ENCODE measurements at regions not wholly inside any gene's neighbourhood (a gene's known extent, or its start where the extent isn't known, plus 50 kb on each side); places are given as distances from the start of the nearest gene placed in this dataset.

- Histone ChIP-seq H3K4ac (ENCODE audit: low read depth in 1 of 2, low read length in 2 of 2) (no peak overlapping the region), H4K8ac (ENCODE audit: low read length) (no peak overlapping the region), H2BK5ac (ENCODE audit: low read depth, low read length, poor library complexity, severe bottlenecking) (no peak overlapping the region), H3K4me2 (ENCODE audit: low read length, poor library complexity, severe bottlenecking) (no peak overlapping the region), H2AFZ (ENCODE audit: low read depth, low read length) (no peak overlapping the region), H3K36me3 (ENCODE audit: control insufficient read depth in 1 of 2, insufficient read depth in 2 of 2, low read depth in 1 of 2, low read length in 2 of 2) (no peaks in the 10 kb centered on the region), H3K14ac (ENCODE audit: low read length in 2 of 2) (no peak overlapping the region), H3K4me3 (ENCODE audit: insufficient read depth in 1 of 2, low read depth in 1 of 2, low read length in 2 of 2) (no peak overlapping the region), H3K9ac (ENCODE audit: low read length) (no peak overlapping the region), H4K91ac (ENCODE audit: low read length) (peak overlapping the region; percentile 4), H3K9me3 (ENCODE audit: control insufficient read depth, low read length) (no peaks in the 10 kb centered on the region), H2BK120ac (ENCODE audit: low read depth, low read length) (peak overlapping the region; percentile 61), H3K79me1 (replicated peaks; ENCODE audit: low read length, poor library complexity, severe bottlenecking) (no peaks in the 10 kb centered on the region), H2AK5ac (ENCODE audit: low read length, severe bottlenecking) (no peak overlapping the region), H3K18ac (ENCODE audit: low read depth in 1 of 2, low read length in 2 of 2) (no peak overlapping the region), H2BK15ac (ENCODE audit: low read depth, poor library complexity, severe bottlenecking) (no peak overlapping the region), H3K27me3 (ENCODE audit: control insufficient read depth in 1 of 2, insufficient read depth in 1 of 2, low read length in 2 of 2) (no peaks in the 10 kb centered on the region), H3K4me1 (ENCODE audit: control insufficient read depth, insufficient read depth, low read depth, low read length) (peaks cover 4% of the 10 kb centered on the region), H3K27ac (ENCODE audit: low read length, poor library complexity, severe bottlenecking) (no peak overlapping the region), H3K23ac (ENCODE audit: low read length in 2 of 2) (no peak overlapping the region), H2BK12ac (ENCODE audit: low read length in 2 of 2) (no peak overlapping the region)
- no CpG with 5 or more reads among the region's 1 CpG for WGBS
- no peak for DNase-seq
Measured at GRCh38 chr7:47145186-47145725, 436.7 kb downstream of the TNS3 start.

DNA sequence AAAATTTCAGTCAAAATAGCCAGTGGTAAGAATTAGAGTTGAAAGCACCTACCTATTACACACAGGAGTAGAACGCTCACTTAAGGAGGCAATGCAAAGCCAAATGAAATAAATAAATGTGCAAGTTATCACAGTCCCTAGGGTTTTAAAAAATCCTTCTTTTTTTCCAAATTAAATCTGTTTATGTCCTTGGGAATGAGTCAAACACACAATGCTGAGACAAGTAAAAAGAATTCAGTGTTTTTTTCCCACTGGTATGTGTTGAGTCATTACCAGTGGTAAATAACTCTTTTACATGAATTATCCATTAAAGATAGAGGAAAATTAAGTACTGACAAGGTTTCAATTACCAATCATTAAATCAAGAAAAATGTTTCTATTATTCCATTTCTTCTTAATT, 438.6 kb downstream of the TNS3 start:
- no peak overlapping the region for H3K23ac ChIP-seq (ENCODE audit: low read length in 2 of 2)
- H2BK120ac ChIP-seq (ENCODE audit: low read depth, low read length), result no peak overlapping the region
- H3K18ac ChIP-seq (ENCODE audit: low read depth in 1 of 2, low read length in 2 of 2), result no peak overlapping the region
- no peaks in the 10 kb centered on the region for H3K79me1 ChIP-seq (replicated peaks; ENCODE audit: low read length, poor library complexity, severe bottlenecking)
- H4K8ac ChIP-seq (ENCODE audit: low read length), result no peak overlapping the region
- H4K91ac ChIP-seq (ENCODE audit: low read length), result no peak overlapping the region
- peaks cover 2% of the 10 kb centered on the region for H3K4me1 ChIP-seq (ENCODE audit: control insufficient read depth, insufficient read depth, low read depth, low read length)
- H3K4me2 ChIP-seq (ENCODE audit: low read length, poor library complexity, severe bottlenecking), result no peak overlapping the region
- peak; percentile 78 for DNase-seq
- H3K14ac ChIP-seq (ENCODE audit: low read length in 2 of 2), result no peak overlapping the region
- no peak overlapping the region for H2BK12ac ChIP-seq (ENCODE audit: low read length in 2 of 2)
- no peak overlapping the region for H2AK5ac ChIP-seq (ENCODE audit: low read length, severe bottlenecking)
- H3K4ac ChIP-seq (ENCODE audit: low read depth in 1 of 2, low read length in 2 of 2), result no peak overlapping the region
- H3K36me3 ChIP-seq (ENCODE audit: control insufficient read depth in 1 of 2, insufficient read depth in 2 of 2, low read depth in 1 of 2, low read length in 2 of 2), result no peaks in the 10 kb centered on the region
- no peak overlapping the region for H2AFZ ChIP-seq (ENCODE audit: low read depth, low read length)
- no CpG with 5 or more reads among the region's 1 CpG for whole genome bisulfite sequencing
- H3K9ac ChIP-seq (ENCODE audit: low read length), result no peak overlapping the region
- H3K4me3 ChIP-seq (ENCODE audit: insufficient read depth in 1 of 2, low read depth in 1 of 2, low read length in 2 of 2), result no peak overlapping the region
- no peak overlapping the region for H2BK5ac ChIP-seq (ENCODE audit: low read depth, low read length, poor library complexity, severe bottlenecking)
- no peak overlapping the region for H3K27ac ChIP-seq (ENCODE audit: low read length, poor library complexity, severe bottlenecking)
- H3K27me3 ChIP-seq (ENCODE audit: control insufficient read depth in 1 of 2, insufficient read depth in 1 of 2, low read length in 2 of 2), result no peaks in the 10 kb centered on the region
- no peaks in the 10 kb centered on the region for H3K9me3 ChIP-seq (ENCODE audit: control insufficient read depth, low read length)
- H2BK15ac ChIP-seq (ENCODE audit: low read depth, poor library complexity, severe bottlenecking), result no peak overlapping the region

DNA sequence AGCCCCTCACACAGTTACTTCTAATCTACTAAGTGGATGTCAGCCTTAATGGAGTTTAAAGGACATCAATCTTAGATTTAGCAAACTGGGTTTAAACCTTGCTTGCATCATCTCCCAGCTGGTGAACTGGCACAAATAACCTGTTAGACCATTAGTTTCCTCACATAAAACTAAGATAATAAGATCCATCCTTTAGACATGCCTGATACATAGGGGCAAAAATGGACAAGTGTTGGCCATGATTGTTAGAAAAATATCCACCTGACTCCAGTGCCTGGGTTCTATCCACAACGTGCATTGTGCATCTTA, 439.1 kb downstream of the TNS3 start:
- Histone ChIP-seq H3K79me1 (replicated peaks; ENCODE audit: low read length, poor library complexity, severe bottlenecking) (no peaks in the 10 kb centered on the region), H3K4ac (ENCODE audit: low read depth in 1 of 2, low read length in 2 of 2) (no peak overlapping the region), H3K23ac (ENCODE audit: low read length in 2 of 2) (no peak overlapping the region), H2AK5ac (ENCODE audit: low read length, severe bottlenecking) (no peak overlapping the region), H2BK5ac (ENCODE audit: low read depth, low read length, poor library complexity, severe bottlenecking) (no peak overlapping the region), H3K4me3 (ENCODE audit: insufficient read depth in 1 of 2, low read depth in 1 of 2, low read length in 2 of 2) (no peak overlapping the region), H3K36me3 (ENCODE audit: control insufficient read depth in 1 of 2, insufficient read depth in 2 of 2, low read depth in 1 of 2, low read length in 2 of 2) (no peaks in the 10 kb centered on the region), H4K91ac (ENCODE audit: low read length) (no peak overlapping the region), H4K8ac (ENCODE audit: low read length) (no peak overlapping the region), H2AFZ (ENCODE audit: low read depth, low read length) (no peak overlapping the region), H2BK12ac (ENCODE audit: low read length in 2 of 2) (peak overlapping the region in 1 of 2 experiments; percentile 77), H3K4me1 (ENCODE audit: control insufficient read depth, insufficient read depth, low read depth, low read length) (peaks cover 2% of the 10 kb centered on the region), H2BK120ac (ENCODE audit: low read depth, low read length) (no peak overlapping the region), H3K14ac (ENCODE audit: low read length in 2 of 2) (no peak overlapping the region), H3K27ac (ENCODE audit: low read length, poor library complexity, severe bottlenecking) (no peak overlapping the region), H3K18ac (ENCODE audit: low read depth in 1 of 2, low read length in 2 of 2) (no peak overlapping the region), H3K27me3 (ENCODE audit: control insufficient read depth in 1 of 2, insufficient read depth in 1 of 2, low read length in 2 of 2) (no peaks in the 10 kb centered on the region), H3K4me2 (ENCODE audit: low read length, poor library complexity, severe bottlenecking) (no peak overlapping the region), H3K9me3 (ENCODE audit: control insufficient read depth, low read length) (no peaks in the 10 kb centered on the region), H3K9ac (ENCODE audit: low read length) (no peak overlapping the region), H2BK15ac (ENCODE audit: low read depth, poor library complexity, severe bottlenecking) (no peak overlapping the region)
- DNase-seq, result peak; percentile 21
- no CpG with 5 or more reads among the region's 1 CpG for WGBS

- no peak overlapping the region for H2BK15ac ChIP-seq (ENCODE audit: low read depth, poor library complexity, severe bottlenecking)
- H2BK5ac ChIP-seq (ENCODE audit: low read depth, low read length, poor library complexity, severe bottlenecking), result no peak overlapping the region
- H3K4me1 ChIP-seq (ENCODE audit: control insufficient read depth, insufficient read depth, low read depth, low read length), result peaks cover 2% of the 10 kb centered on the region
- no peaks in the 10 kb centered on the region for H3K9me3 ChIP-seq (ENCODE audit: control insufficient read depth, low read length)
- no peak overlapping the region for H3K4me2 ChIP-seq (ENCODE audit: low read length, poor library complexity, severe bottlenecking)
- no peaks in the 10 kb centered on the region for H3K27me3 ChIP-seq (ENCODE audit: control insufficient read depth in 1 of 2, insufficient read depth in 1 of 2, low read length in 2 of 2)
- H3K14ac ChIP-seq (ENCODE audit: low read length in 2 of 2), result no peak overlapping the region
- no peak for DNase-seq
- no peak overlapping the region for H3K27ac ChIP-seq (ENCODE audit: low read length, poor library complexity, severe bottlenecking)
- H3K4me3 ChIP-seq (ENCODE audit: insufficient read depth in 1 of 2, low read depth in 1 of 2, low read length in 2 of 2), result no peak overlapping the region
- H4K91ac ChIP-seq (ENCODE audit: low read length), result no peak overlapping the region
- no peak overlapping the region for H3K23ac ChIP-seq (ENCODE audit: low read length in 2 of 2)
- H3K36me3 ChIP-seq (ENCODE audit: control insufficient read depth in 1 of 2, insufficient read depth in 2 of 2, low read depth in 1 of 2, low read length in 2 of 2), result no peaks in the 10 kb centered on the region
- WGBS, result 78% methylated on average over 7 of the region's 10 CpGs
- H3K18ac ChIP-seq (ENCODE audit: low read depth in 1 of 2, low read length in 2 of 2), result peak overlapping the region in 1 of 2 experiments; percentile 77
- H3K4ac ChIP-seq (ENCODE audit: low read depth in 1 of 2, low read length in 2 of 2), result no peak overlapping the region
- H2AFZ ChIP-seq (ENCODE audit: low read depth, low read length), result no peak overlapping the region
- peak overlapping the region in 1 of 2 experiments; percentile 18 for H2BK12ac ChIP-seq (ENCODE audit: low read length in 2 of 2)
- H2BK120ac ChIP-seq (ENCODE audit: low read depth, low read length), result no peak overlapping the region
- no peaks in the 10 kb centered on the region for H3K79me1 ChIP-seq (replicated peaks; ENCODE audit: low read length, poor library complexity, severe bottlenecking)
- H3K9ac ChIP-seq (ENCODE audit: low read length), result no peak overlapping the region
- H4K8ac ChIP-seq (ENCODE audit: low read length), result no peak overlapping the region
- no peak overlapping the region for H2AK5ac ChIP-seq (ENCODE audit: low read length, severe bottlenecking)
Measured at GRCh38 chr7:47142169-47142866, 439.6 kb downstream of the TNS3 start.

Measured in mesenchymal stem cell (in vitro differentiated cells and primary cell).